ENCODE measurements at regions not wholly inside any gene's neighbourhood (a gene's known extent, or its start where the extent isn't known, plus 50 kb on each side); places are given as distances from the start of the nearest gene placed in this dataset.
A peak's percentile ranks its signal among the peaks of the same experiment; 100 is the strongest.

DNA sequence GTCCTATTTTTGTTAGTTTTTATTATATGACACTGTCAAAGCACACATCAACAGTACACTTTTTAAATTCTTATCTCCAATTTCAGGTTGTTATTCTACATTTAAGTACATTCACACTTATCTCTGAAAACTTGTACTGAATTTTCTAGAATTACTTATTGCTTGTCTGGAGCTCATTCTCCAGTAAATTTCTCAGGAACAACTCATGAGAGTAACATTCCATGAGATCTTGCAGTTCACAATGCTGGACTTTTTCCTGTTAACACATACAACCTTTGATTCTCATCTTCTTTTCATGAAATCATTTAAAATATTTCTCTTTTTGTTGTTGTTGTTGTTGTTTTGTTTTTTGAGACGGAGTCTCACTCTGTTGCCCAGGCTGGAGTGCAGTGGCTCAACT is 320.9 kb upstream of the CAMK1G start:
- WGBS: 85% methylated on average over 1 of the region's 1 CpG
- DNase-seq (ENCODE audit: extremely low spot score): no peak
- TF ChIP-seq POLR2A (IDR thresholded peaks at IDR 0.05; ENCODE audit: low read depth): no peak
- TF ChIP-seq POLR2AphosphoS5 (IDR thresholded peaks at IDR 0.05): no peak
- TF ChIP-seq, protein P1, sequence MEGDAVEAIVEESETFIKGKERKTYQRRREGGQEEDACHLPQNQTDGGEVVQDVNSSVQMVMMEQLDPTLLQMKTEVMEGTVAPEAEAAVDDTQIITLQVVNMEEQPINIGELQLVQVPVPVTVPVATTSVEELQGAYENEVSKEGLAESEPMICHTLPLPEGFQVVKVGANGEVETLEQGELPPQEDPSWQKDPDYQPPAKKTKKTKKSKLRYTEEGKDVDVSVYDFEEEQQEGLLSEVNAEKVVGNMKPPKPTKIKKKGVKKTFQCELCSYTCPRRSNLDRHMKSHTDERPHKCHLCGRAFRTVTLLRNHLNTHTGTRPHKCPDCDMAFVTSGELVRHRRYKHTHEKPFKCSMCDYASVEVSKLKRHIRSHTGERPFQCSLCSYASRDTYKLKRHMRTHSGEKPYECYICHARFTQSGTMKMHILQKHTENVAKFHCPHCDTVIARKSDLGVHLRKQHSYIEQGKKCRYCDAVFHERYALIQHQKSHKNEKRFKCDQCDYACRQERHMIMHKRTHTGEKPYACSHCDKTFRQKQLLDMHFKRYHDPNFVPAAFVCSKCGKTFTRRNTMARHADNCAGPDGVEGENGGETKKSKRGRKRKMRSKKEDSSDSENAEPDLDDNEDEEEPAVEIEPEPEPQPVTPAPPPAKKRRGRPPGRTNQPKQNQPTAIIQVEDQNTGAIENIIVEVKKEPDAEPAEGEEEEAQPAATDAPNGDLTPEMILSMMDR (IDR thresholded peaks at IDR 0.05): no peak
- TF ChIP-seq EP300 (IDR thresholded peaks at IDR 0.05): no peak
- Histone ChIP-seq H3K27me3 (no peaks in the 10 kb centered on the region), H3K36me3 (no peaks in the 10 kb centered on the region), H3K9me3 (peaks cover 0 to 13% (median 6%) of the 10 kb centered on the region in 4 donors), H3K4me3 (no peak overlapping the region), H3K4me1 (no peaks in the 10 kb centered on the region), H3K27ac (replicated peaks in 1 of 4) (no peak overlapping the region)
- intact Hi-C loops (cut with DNase I): no loop called here

DNA sequence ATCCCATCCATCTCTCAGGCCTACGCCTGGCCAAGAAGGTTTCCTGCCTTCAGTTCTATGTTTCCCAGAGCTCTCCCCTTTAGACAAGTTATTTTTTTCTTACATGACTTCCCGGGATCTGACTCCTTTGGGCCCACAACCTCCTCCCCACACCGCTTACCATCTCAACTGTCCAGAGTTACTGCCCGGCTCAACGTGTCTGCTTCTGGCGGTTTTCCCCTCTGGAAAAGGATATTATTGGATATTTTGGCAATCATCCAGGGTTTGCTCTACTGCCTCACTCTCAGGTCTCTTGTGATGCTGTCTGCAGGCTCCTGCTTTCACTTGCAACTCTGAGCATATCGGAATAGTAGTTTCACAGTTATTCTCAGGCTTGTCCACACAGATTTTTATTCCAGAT is 318.2 kb upstream of the CAMK1G start:
- intact Hi-C loops (cut with DNase I): no loop called here
- DNase-seq (ENCODE audit: extremely low spot score): peak; percentile 87
- no peaks in the 10 kb centered on the region for H3K27me3 ChIP-seq
- no peaks in the 10 kb centered on the region for H3K9me3 ChIP-seq
- TF ChIP-seq, protein P1 (IDR thresholded peaks at IDR 0.05): no peak
- TF ChIP-seq EP300 (IDR thresholded peaks at IDR 0.05) (no peak), POLR2AphosphoS5 (IDR thresholded peaks at IDR 0.05) (no peak), POLR2A (IDR thresholded peaks at IDR 0.05; ENCODE audit: low read depth) (no peak)
- no peaks in the 10 kb centered on the region for H3K36me3 ChIP-seq
- H3K4me1 ChIP-seq: no peaks in the 10 kb centered on the region
- H3K4me3 ChIP-seq: no peak overlapping the region
- 36% methylated on average over 7 of the region's 7 CpGs for WGBS
- H3K27ac ChIP-seq (replicated peaks in 1 of 4): no peak overlapping the region

DNA sequence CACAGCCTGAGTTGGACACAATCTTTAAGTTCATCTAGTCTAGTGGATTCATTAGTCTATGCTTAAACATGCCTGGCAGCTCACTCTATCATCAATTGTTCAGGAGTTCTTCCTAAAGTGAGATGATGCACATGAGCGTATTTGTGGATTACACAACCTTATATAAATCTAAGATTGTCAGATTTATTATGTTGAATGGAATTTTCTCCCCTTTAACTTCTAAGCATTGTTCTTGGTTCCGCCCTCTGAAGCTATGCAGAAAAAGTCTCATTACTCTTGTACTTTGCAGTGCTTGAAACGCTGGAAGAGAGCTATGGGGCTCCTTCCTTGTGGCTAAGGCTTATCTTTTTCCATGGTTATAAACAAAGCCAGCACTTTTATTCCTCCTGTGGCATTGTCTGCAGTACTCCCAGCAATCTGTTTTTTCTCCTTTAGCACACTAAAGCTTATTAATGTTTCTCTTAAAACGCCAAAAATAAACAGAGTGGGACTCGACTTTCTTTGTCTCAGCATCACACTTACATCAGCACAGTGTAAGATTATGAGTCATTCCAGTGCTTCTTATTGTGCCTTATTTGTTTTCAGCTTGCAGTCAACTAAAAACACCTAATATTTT is 316.8 kb upstream of the CAMK1G start:
- no peaks in the 10 kb centered on the region for H3K4me1 ChIP-seq
- TF ChIP-seq POLR2A (IDR thresholded peaks at IDR 0.05; ENCODE audit: low read depth): no peak
- no peak for TF ChIP-seq POLR2AphosphoS5 (IDR thresholded peaks at IDR 0.05)
- TF ChIP-seq EP300 (IDR thresholded peaks at IDR 0.05): no peak
- TF ChIP-seq, protein P1 (IDR thresholded peaks at IDR 0.05): no peak
- intact Hi-C loops (cut with DNase I): no loop called here
- H3K27ac ChIP-seq (replicated peaks in 1 of 4): no peak overlapping the region
- no peaks in the 10 kb centered on the region for H3K36me3 ChIP-seq
- peaks cover 0 to 4% (median 0%) of the 10 kb centered on the region in 4 donors for H3K27me3 ChIP-seq
- no peaks in the 10 kb centered on the region for H3K9me3 ChIP-seq
- DNase-seq (ENCODE audit: extremely low spot score): peak; percentile 8
- 44% methylated on average over 5 of the region's 5 CpGs for WGBS
- no peak overlapping the region for H3K4me3 ChIP-seq

DNA sequence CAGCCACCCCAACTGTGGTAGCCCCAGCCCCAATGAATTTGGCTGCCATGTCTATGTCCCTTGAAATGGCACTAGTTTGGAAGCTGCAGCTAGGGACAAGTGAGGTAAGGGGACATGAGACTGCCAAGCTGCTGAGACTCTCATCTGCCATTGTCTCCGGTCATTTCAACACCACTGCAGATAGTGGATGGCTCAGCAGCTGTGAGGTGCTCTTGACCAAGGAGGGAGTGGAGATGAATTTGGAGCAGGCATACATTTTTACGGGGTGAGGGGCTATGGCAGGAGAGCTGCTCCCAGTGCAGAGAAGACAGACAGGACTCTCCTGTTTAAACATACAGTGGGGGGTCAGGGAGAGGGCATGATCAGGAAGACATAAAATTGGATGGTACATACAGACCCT is 315.5 kb upstream of the CAMK1G start:
- no peaks in the 10 kb centered on the region for H3K9me3 ChIP-seq
- no peak overlapping the region for H3K4me3 ChIP-seq
- H3K36me3 ChIP-seq: no peaks in the 10 kb centered on the region
- intact Hi-C loops (cut with DNase I): no loop called here
- WGBS: 81% methylated on average over 2 of the region's 2 CpGs
- no peaks in the 10 kb centered on the region for H3K4me1 ChIP-seq
- TF ChIP-seq POLR2AphosphoS5 (IDR thresholded peaks at IDR 0.05) (no peak), EP300 (IDR thresholded peaks at IDR 0.05) (no peak), POLR2A (IDR thresholded peaks at IDR 0.05; ENCODE audit: low read depth) (no peak)
- TF ChIP-seq, protein P1 (IDR thresholded peaks at IDR 0.05): no peak
- peak; percentile 50 for DNase-seq (ENCODE audit: extremely low spot score)
- no peak overlapping the region for H3K27ac ChIP-seq (replicated peaks in 1 of 4)
- H3K27me3 ChIP-seq: peaks cover 0 to 4% (median 0%) of the 10 kb centered on the region in 4 donors

DNA sequence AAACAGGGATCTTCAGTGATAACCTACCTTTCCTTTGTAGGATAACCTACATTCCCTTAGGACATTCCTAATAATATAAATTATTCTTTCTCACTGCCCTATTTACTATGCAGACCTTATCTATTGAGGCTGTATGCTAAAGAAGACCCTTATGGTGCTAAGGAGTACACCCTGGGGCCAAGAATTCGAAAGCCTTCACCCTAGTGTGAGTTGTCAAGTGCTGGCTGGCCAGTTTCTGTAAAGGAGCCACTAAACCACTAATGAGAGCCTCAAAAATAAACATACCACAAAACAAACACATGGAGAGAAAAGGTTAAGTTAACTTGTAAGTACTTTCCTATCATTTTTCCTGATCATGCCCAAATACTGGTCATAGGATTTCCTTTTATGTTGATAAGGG is 315.0 kb upstream of the CAMK1G start:
- DNase-seq (ENCODE audit: extremely low spot score): peak; percentile 24
- Histone ChIP-seq H3K9me3 (no peaks in the 10 kb centered on the region), H3K36me3 (no peaks in the 10 kb centered on the region), H3K27ac (replicated peaks in 1 of 4) (no peak overlapping the region), H3K4me3 (no peak overlapping the region), H3K27me3 (peaks cover 0 to 4% (median 0%) of the 10 kb centered on the region in 4 donors), H3K4me1 (no peaks in the 10 kb centered on the region)
- intact Hi-C loops (cut with DNase I): no loop called here
- 79% methylated on average over 1 of the region's 1 CpG for WGBS
- no peak for TF ChIP-seq POLR2A (IDR thresholded peaks at IDR 0.05; ENCODE audit: low read depth)
- TF ChIP-seq POLR2AphosphoS5 (IDR thresholded peaks at IDR 0.05): no peak
- TF ChIP-seq EP300 (IDR thresholded peaks at IDR 0.05): no peak
- TF ChIP-seq, protein P1 (IDR thresholded peaks at IDR 0.05): no peak
